GM12878 (cell line): ENCODE measurements at regions not wholly inside any gene's neighbourhood (a gene's known extent, or its start where the extent isn't known, plus 50 kb on each side); places are given as distances from the start of the nearest gene placed in this dataset.

Experiments
- CTCF ChIP-seq, 3 experiments: IDR thresholded peaks in 2 of 3; conservative IDR thresholded peaks in 1 of 3; 2 replicates each; pipeline ENCODE4 v1.5.1; 2011; ENCODE audit warnings: low read depth in 3 of 3, low read length in 3 of 3, mild to moderate bottlenecking in 3 of 3, control low read depth in 2 of 3, moderate library complexity in 2 of 3, inconsistent platforms in 1 of 3, mixed read lengths in 1 of 3; ENCODE audit not compliant: control insufficient read depth in 2 of 3, insufficient read depth in 1 of 3; ENCODE audit errors: extremely low read depth in 1 of 3
- E2F4 ChIP-seq: IDR thresholded peaks from 2 replicates; pipeline ENCODE4 v1.6.1; 2012; ENCODE audit warnings: low read depth, low read length, improper control_type of control experiment
- PRDM15 ChIP-seq: fragments of 450-650 bp; formaldehyde crosslinking; IDR thresholded peaks from 2 replicates; pipeline ENCODE4 v1.4.0; 2020; ENCODE audit warnings: mild to moderate bottlenecking, moderate library complexity
- RAD21 ChIP-seq: IDR thresholded peaks from 2 replicates; pipeline ENCODE4 v1.6.1; 2011; ENCODE audit warnings: mild to moderate bottlenecking, low read depth, low read length, moderate library complexity; ENCODE audit not compliant: insufficient read depth
- SMC3 ChIP-seq: IDR thresholded peaks from 2 replicates; pipeline ENCODE4 v1.6.1; 2011; ENCODE audit warnings: low read length, improper control_type of control experiment, borderline replicate concordance
- TCF7 ChIP-seq: IDR thresholded peaks from 2 replicates; pipeline ENCODE4 v1.6.1; 2014; ENCODE audit warnings: antibody characterized with exemption, borderline replicate concordance
- ZBED1 ChIP-seq: IDR thresholded peaks from 2 replicates; pipeline ENCODE4 v1.6.1; 2016; ENCODE audit warnings: borderline replicate concordance
- ZBTB4 ChIP-seq: fragments of 450-650 bp; formaldehyde crosslinking; IDR thresholded peaks from 2 replicates; pipeline ENCODE4 v1.4.0; 2022; ENCODE audit warnings: mild to moderate bottlenecking, moderate library complexity
- ZNF217 ChIP-seq: fragments of 450-650 bp; IDR thresholded peaks from 2 replicates; pipeline ENCODE4 v1.6.1; 2017; ENCODE audit warnings: antibody characterized with exemption, mild to moderate bottlenecking
- ZNF687 ChIP-seq: fragments of 450-650 bp; IDR thresholded peaks from 2 replicates; pipeline ENCODE4 v1.6.1; 2017; ENCODE audit warnings: mild to moderate bottlenecking, moderate library complexity

- TF ChIP-seq E2F4 (no peak), ZNF217 (no peak), CTCF (IDR thresholded peaks at IDR 0.05 in 2 of 3, conservative IDR thresholded peaks at IDR 0.05 in 1 of 3; ENCODE audit: control insufficient read depth in 2 of 3, extremely low read depth in 1 of 3, insufficient read depth in 1 of 3, low read depth in 3 of 3, low read length in 3 of 3) (no peak), SMC3 (no peak), ZBTB4 (no peak), ZNF687 (no peak), ZBED1 (no peak), PRDM15 (no peak), RAD21 (no peak), TCF7 (no peak)
Observed at GRCh38 chrX:39199429-39199828, 398.2 kb downstream of the MID1IP1 start.
